NT2/D1 (cell line): ENCODE measurements at regions not wholly inside any gene's neighbourhood (a gene's known extent, or its start where the extent isn't known, plus 50 kb on each side); places are given as distances from the start of the nearest gene placed in this dataset.

Source experiments
- SUZ12 ChIP-seq: IDR thresholded peaks from 2 replicates; pipeline ENCODE4 v1.6.1; 2011; ENCODE audit not compliant: insufficient read length, insufficient read depth; ENCODE audit errors: extremely low read depth
- YY1 ChIP-seq: IDR thresholded peaks from 2 replicates; pipeline ENCODE4 v1.6.1; 2011; ENCODE audit not compliant: insufficient read length, insufficient read depth
- ZNF274 ChIP-seq: IDR thresholded peaks from 2 replicates; pipeline ENCODE4 v1.6.1; 2011; ENCODE audit warnings: mild to moderate bottlenecking, low read depth, low read length

GRCh38 chr3:189394599-189395121, 222.9 kb downstream of the TPRG1 start:
- no peak for TF ChIP-seq YY1
- TF ChIP-seq ZNF274: no peak
- no peak for TF ChIP-seq SUZ12
